DND-41 (cell line): ENCODE measurements at regions not wholly inside any gene's neighbourhood (a gene's known extent, or its start where the extent isn't known, plus 50 kb on each side); places are given as distances from the start of the nearest gene placed in this dataset.

Experiments used
- ATAC-seq: fragments of 200-7000 bp; cut with Tn5 transposase; 3 replicates; pipeline ENCODE4 v1.9.1; 2021; ENCODE audit warnings: low read depth; ENCODE audit not compliant: insufficient read depth
- DNase-seq: peaks from one replicate; pipeline ENCODE4 v3.0.0-alpha.2; 2020
- H2AFZ ChIP-seq: 2 replicates; pipeline ENCODE4 v1.6.0; 2012; ENCODE audit warnings: low read depth, low read length
- H3K27ac ChIP-seq: 2 replicates; pipeline ENCODE4 v1.5.1; 2012; ENCODE audit warnings: low read length, inconsistent platforms
- H3K27me3 ChIP-seq: fragments of 200-600 bp; sonication (generic); 2 replicates; pipeline ENCODE4 v1.6.0; 2012; ENCODE audit warnings: low read length, mild to moderate bottlenecking, inconsistent platforms; ENCODE audit not compliant: insufficient read depth, poor library complexity
- H3K36me3 ChIP-seq: 2 replicates; pipeline ENCODE4 v1.5.1; 2012; ENCODE audit warnings: low read length, inconsistent platforms; ENCODE audit not compliant: insufficient read depth
- H3K4me1 ChIP-seq: 2 replicates; pipeline ENCODE4 v1.5.1; 2012; ENCODE audit warnings: mild to moderate bottlenecking, low read length; ENCODE audit not compliant: insufficient read depth
- H3K4me2 ChIP-seq: 2 replicates; pipeline ENCODE4 v1.6.0; 2012; ENCODE audit warnings: mild to moderate bottlenecking, moderate library complexity, low read length, inconsistent platforms; ENCODE audit not compliant: insufficient read depth
- H3K4me3 ChIP-seq, 2 experiments: fragments of 200-600 bp in 1 of 2; shearing (Covaris generic) in 1 of 2; 2 replicates each; pipeline ENCODE4 v1.5.1; 2012 to 2016; ENCODE audit warnings: inconsistent platforms in 2 of 2, low read length in 2 of 2, mild to moderate bottlenecking in 2 of 2, low read depth in 1 of 2, moderate library complexity in 1 of 2
- H3K79me2 ChIP-seq: 2 replicates; pipeline ENCODE4 v1.6.0; 2012; ENCODE audit warnings: low read length, inconsistent platforms; ENCODE audit not compliant: insufficient read depth
- H3K9ac ChIP-seq: 2 replicates; pipeline ENCODE4 v1.6.0; 2012; ENCODE audit warnings: low read depth, mild to moderate bottlenecking, inconsistent platforms, low read length, moderate library complexity
- H3K9me3 ChIP-seq: 2 replicates; pipeline ENCODE4 v1.5.1; 2012; ENCODE audit warnings: low read length, moderate library complexity, mild to moderate bottlenecking, inconsistent platforms; ENCODE audit not compliant: insufficient read depth, severe bottlenecking
- H4K20me1 ChIP-seq: 2 replicates; pipeline ENCODE4 v1.6.0; 2012; ENCODE audit warnings: low read length; ENCODE audit not compliant: insufficient read depth
- CTCF ChIP-seq: IDR thresholded peaks from 2 replicates; pipeline ENCODE4 v1.5.1; 2012; ENCODE audit warnings: borderline replicate concordance, low read length, moderate library complexity, mild to moderate bottlenecking; ENCODE audit not compliant: poor library complexity, severe bottlenecking; ENCODE audit errors: extremely low read depth
- EZH2 ChIP-seq: IDR thresholded peaks from 3 replicates; pipeline ENCODE4 v1.6.1; 2012; ENCODE audit warnings: borderline replicate concordance, low read depth, mild to moderate bottlenecking, moderate library complexity, low read length, inconsistent platforms; ENCODE audit not compliant: severe bottlenecking

GRCh38 chr6:93825950-93826349 lies 406.6 kb upstream of the EPHA7 start:
- TF ChIP-seq EZH2 (no peak), CTCF (no peak)

GRCh38 chr6:93823489-93823888 lies 404.1 kb upstream of the EPHA7 start:
- Histone ChIP-seq H3K4me3 (no peak overlapping the region), H3K27ac (no peak overlapping the region), H3K27me3 (no peaks in the 10 kb centered on the region), H3K9ac (no peak overlapping the region), H3K4me1 (no peaks in the 10 kb centered on the region), H3K9me3 (no peaks in the 10 kb centered on the region), H4K20me1 (no peaks in the 10 kb centered on the region), H3K36me3 (no peaks in the 10 kb centered on the region), H3K79me2 (no peaks in the 10 kb centered on the region), H3K4me2 (no peak overlapping the region), H2AFZ (no peak overlapping the region)
- ATAC-seq (no peak), DNase-seq (no peak)
- TF ChIP-seq CTCF = no peak
- TF ChIP-seq EZH2 = no peak

More at GRCh38 chr6:93825950-93826349, 406.6 kb upstream of the EPHA7 start:
- H3K9ac ChIP-seq = no peak overlapping the region
- no peaks in the 10 kb centered on the region for H3K79me2 ChIP-seq
- no peaks in the 10 kb centered on the region for H3K27me3 ChIP-seq
- ATAC-seq = no peak
- H3K9me3 ChIP-seq = no peaks in the 10 kb centered on the region
- no peak overlapping the region for H3K4me2 ChIP-seq
- H3K36me3 ChIP-seq = no peaks in the 10 kb centered on the region
- H4K20me1 ChIP-seq = no peaks in the 10 kb centered on the region
- no peaks in the 10 kb centered on the region for H3K4me1 ChIP-seq
- H2AFZ ChIP-seq = no peak overlapping the region
- no peak overlapping the region for H3K4me3 ChIP-seq
- no peak for DNase-seq
- no peak overlapping the region for H3K27ac ChIP-seq

- Histone ChIP-seq H3K9ac (no peak overlapping the region), H2AFZ (no peak overlapping the region), H4K20me1 (no peaks in the 10 kb centered on the region), H3K36me3 (no peaks in the 10 kb centered on the region), H3K4me2 (no peak overlapping the region), H3K27ac (no peak overlapping the region), H3K27me3 (no peaks in the 10 kb centered on the region), H3K9me3 (no peaks in the 10 kb centered on the region), H3K79me2 (no peaks in the 10 kb centered on the region), H3K4me3 (no peak overlapping the region), H3K4me1 (no peaks in the 10 kb centered on the region)
- TF ChIP-seq EZH2 (no peak), CTCF (no peak)
- no peak for ATAC-seq
- DNase-seq = no peak
Measured at GRCh38 chr6:93822434-93823265, 403.3 kb upstream of the EPHA7 start.
